PC-3 (cell line): ENCODE measurements at regions not wholly inside any gene's neighbourhood (a gene's known extent, or its start where the extent isn't known, plus 50 kb on each side); places are given as distances from the start of the nearest gene placed in this dataset.

ENCODE experiments used
- ATAC-seq: fragments of 200-7000 bp; cut with Tn5 transposase; 2 replicates; pipeline ENCODE4 v1.9.1; 2020; ENCODE audit warnings: mild to moderate bottlenecking, moderate library complexity
- BruUV-seq: library from RNA; stranded (reverse); fragments of 400-500 nt; replicated peaks from 2 replicates; lab custom pipeline; 2021; lab: Mats Ljungman, UMichigan
- CTCF ChIA-PET: fragments of 300-600 bp; sonication (Branson Sonifier 250); formaldehyde crosslinking; loops from one replicate; lab custom pipeline; 2022; ENCODE audit warnings: antibody characterized with exemption; lab: Charles Lee
- POLR2A ChIA-PET: fragments of 300-600 bp; sonication (Branson Sonifier 250); formaldehyde crosslinking; loops from one replicate; lab custom pipeline; 2022; ENCODE audit warnings: antibody characterized with exemption; ENCODE audit not compliant: unreplicated experiment; lab: Charles Lee
- DNase-seq: peaks from one replicate; pipeline ENCODE4 v3.0.0-alpha.2; 2015
- H2AFZ ChIP-seq: fragments of 300-600 bp; sonication (generic); 2 replicates; pipeline ENCODE4 v1.6.0; 2016; ENCODE audit warnings: antibody characterized with exemption, low read length
- H3F3A ChIP-seq: fragments of 300-600 bp; sonication (generic); one replicate; pipeline ENCODE4 v1.6.0; 2017; ENCODE audit warnings: antibody characterized with exemption, low read length, control low read depth, mild to moderate bottlenecking; ENCODE audit not compliant: unreplicated experiment
- H3K27ac ChIP-seq: fragments of 300-600 bp; sonication (generic); 2 replicates; pipeline ENCODE4 v1.5.1; 2016; ENCODE audit warnings: mild to moderate bottlenecking, low read length
- H3K27me3 ChIP-seq: fragments of 300-600 bp; sonication (generic); 2 replicates; pipeline ENCODE4 v1.6.1; 2016; ENCODE audit warnings: low read length, mixed read lengths
- H3K36me3 ChIP-seq: fragments of 300-600 bp; sonication (generic); 2 replicates; pipeline ENCODE4 v1.6.1; 2016; ENCODE audit warnings: low read depth, mixed run types, low read length, mixed read lengths
- H3K4me1 ChIP-seq: fragments of 300-600 bp; sonication (generic); 2 replicates; pipeline ENCODE4 v1.5.1; 2016; ENCODE audit warnings: low read length; ENCODE audit not compliant: insufficient read depth
- H3K4me2 ChIP-seq: fragments of 300-600 bp; sonication (generic); 2 replicates; pipeline ENCODE4 v1.6.0; 2016; ENCODE audit warnings: low read length
- H3K4me3 ChIP-seq: fragments of 300-600 bp; sonication (generic); 2 replicates; pipeline ENCODE4 v1.5.1; 2016; ENCODE audit warnings: mild to moderate bottlenecking, low read length, mixed read lengths
- H3K79me2 ChIP-seq: fragments of 300-600 bp; sonication (generic); 2 replicates; pipeline ENCODE4 v1.6.1; 2017; ENCODE audit warnings: low read length, mixed read lengths
- H3K9ac ChIP-seq: fragments of 300-600 bp; sonication (generic); 2 replicates; pipeline ENCODE4 v1.6.0; 2016; ENCODE audit warnings: mild to moderate bottlenecking, low read length
- H3K9me2 ChIP-seq: fragments of 300-600 bp; sonication (generic); replicated peaks from 2 replicates; pipeline ENCODE4 v1.6.1; 2016; ENCODE audit warnings: mixed run types, low read length, mixed read lengths
- H3K9me3 ChIP-seq: fragments of 300-600 bp; sonication (generic); 2 replicates; pipeline ENCODE4 v1.6.1; 2016; ENCODE audit warnings: low read length, mixed read lengths
- H4K20me1 ChIP-seq: fragments of 300-600 bp; sonication (generic); 2 replicates; pipeline ENCODE4 v1.6.1; 2016; ENCODE audit warnings: low read length, mixed read lengths
- EZH2 ChIP-seq: fragments of 300-600 bp; sonication (generic); IDR thresholded peaks from one replicate; pipeline ENCODE4 v1.6.1; 2017; ENCODE audit warnings: antibody characterized with exemption, mild to moderate bottlenecking, low read length; ENCODE audit not compliant: unreplicated experiment
- EZH2phosphoT487 ChIP-seq: fragments of 300-600 bp; sonication (generic); IDR thresholded peaks from 2 replicates; pipeline ENCODE4 v1.6.1; 2018; ENCODE audit warnings: mild to moderate bottlenecking, antibody characterized with exemption, low read length, borderline replicate concordance
- intact Hi-C: fragments of 100-400 bp; cut with micrococcal nuclease; formaldehyde crosslinking; loops from 2 replicates; pipeline ENCODE4 v1.9.0; 2023
- TF ChIP-seq, protein P1 (sequence below): fragments of 300-600 bp; sonication (generic); conservative IDR thresholded peaks from 2 replicates; pipeline ENCODE4 v1.5.1; 2017; ENCODE audit warnings: antibody characterized with exemption, low read depth, mild to moderate bottlenecking, low read length

DNA sequence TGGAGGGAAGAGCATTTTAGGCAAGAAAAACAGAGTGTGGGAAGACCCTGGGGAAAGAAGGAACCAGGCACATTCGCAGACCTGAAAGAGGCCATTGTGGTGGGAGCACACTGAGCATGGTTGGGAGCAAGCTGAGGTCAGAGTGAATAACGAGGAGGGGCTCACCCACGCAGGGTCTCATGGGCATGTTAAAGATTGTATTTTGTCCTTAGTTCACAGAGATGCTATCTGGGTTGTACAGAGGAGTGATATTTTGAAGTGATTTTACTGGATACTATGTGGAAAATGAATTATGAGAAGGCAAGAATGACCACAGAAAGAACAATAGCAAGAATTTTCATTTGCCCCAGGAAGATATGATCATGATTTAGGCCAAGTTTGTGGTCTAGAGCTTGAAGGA lies 578.3 kb upstream of the NR5A2 start:
- Histone ChIP-seq H2AFZ (no peak overlapping the region), H4K20me1 (no peaks in the 10 kb centered on the region), H3F3A (no peaks in the 10 kb centered on the region), H3K9ac (no peak overlapping the region), H3K36me3 (no peaks in the 10 kb centered on the region), H3K79me2 (no peaks in the 10 kb centered on the region), H3K27ac (no peak overlapping the region), H3K4me2 (no peak overlapping the region), H3K9me2 (no peaks in the 10 kb centered on the region), H3K9me3 (no peaks in the 10 kb centered on the region), H3K4me3 (no peak overlapping the region), H3K27me3 (no peaks in the 10 kb centered on the region), H3K4me1 (no peaks in the 10 kb centered on the region)
- CTCF ChIA-PET: no interaction called here
- POLR2A ChIA-PET: no interaction called here
- no TSS peak for BruUV-seq
- TF ChIP-seq, protein P1, sequence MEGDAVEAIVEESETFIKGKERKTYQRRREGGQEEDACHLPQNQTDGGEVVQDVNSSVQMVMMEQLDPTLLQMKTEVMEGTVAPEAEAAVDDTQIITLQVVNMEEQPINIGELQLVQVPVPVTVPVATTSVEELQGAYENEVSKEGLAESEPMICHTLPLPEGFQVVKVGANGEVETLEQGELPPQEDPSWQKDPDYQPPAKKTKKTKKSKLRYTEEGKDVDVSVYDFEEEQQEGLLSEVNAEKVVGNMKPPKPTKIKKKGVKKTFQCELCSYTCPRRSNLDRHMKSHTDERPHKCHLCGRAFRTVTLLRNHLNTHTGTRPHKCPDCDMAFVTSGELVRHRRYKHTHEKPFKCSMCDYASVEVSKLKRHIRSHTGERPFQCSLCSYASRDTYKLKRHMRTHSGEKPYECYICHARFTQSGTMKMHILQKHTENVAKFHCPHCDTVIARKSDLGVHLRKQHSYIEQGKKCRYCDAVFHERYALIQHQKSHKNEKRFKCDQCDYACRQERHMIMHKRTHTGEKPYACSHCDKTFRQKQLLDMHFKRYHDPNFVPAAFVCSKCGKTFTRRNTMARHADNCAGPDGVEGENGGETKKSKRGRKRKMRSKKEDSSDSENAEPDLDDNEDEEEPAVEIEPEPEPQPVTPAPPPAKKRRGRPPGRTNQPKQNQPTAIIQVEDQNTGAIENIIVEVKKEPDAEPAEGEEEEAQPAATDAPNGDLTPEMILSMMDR: no peak
- TF ChIP-seq EZH2 (no peak), EZH2phosphoT487 (no peak)
- DNase-seq (no peak), ATAC-seq (no peak)
- intact Hi-C loops: no loop called here

DNA sequence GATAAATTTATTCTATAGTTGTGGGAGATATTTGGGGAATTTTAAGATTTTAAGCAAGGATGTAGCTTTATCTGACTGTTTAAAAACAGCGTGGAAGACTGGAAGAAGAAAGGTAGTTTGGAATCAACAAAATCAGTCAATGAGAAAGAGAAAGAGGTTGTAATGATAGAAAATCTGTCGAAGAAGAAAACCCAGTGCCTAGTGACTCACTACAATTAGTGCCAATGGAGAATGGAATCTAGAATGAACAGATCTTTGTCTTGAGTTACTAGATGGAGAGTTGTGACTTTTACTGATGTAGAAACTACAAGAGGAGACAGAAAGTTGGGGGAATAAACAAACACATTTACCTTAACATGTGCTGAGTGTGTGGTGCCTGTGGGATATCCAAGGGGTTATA lies 577.8 kb upstream of the NR5A2 start:
- Histone ChIP-seq H2AFZ (no peak overlapping the region), H3F3A (no peaks in the 10 kb centered on the region), H4K20me1 (no peaks in the 10 kb centered on the region), H3K4me3 (no peak overlapping the region), H3K9me3 (no peaks in the 10 kb centered on the region), H3K27ac (no peak overlapping the region), H3K79me2 (no peaks in the 10 kb centered on the region), H3K9ac (no peak overlapping the region), H3K4me1 (no peaks in the 10 kb centered on the region), H3K4me2 (no peak overlapping the region), H3K9me2 (no peaks in the 10 kb centered on the region), H3K27me3 (no peaks in the 10 kb centered on the region), H3K36me3 (no peaks in the 10 kb centered on the region)
- ATAC-seq (no peak), DNase-seq (no peak)
- BruUV-seq: no TSS peak
- ChIA-PET CTCF (no interaction called here), POLR2A (no interaction called here)
- intact Hi-C loops: no loop called here
- TF ChIP-seq EZH2 (no peak), EZH2phosphoT487 (no peak)
- TF ChIP-seq, protein P1: no peak

DNA sequence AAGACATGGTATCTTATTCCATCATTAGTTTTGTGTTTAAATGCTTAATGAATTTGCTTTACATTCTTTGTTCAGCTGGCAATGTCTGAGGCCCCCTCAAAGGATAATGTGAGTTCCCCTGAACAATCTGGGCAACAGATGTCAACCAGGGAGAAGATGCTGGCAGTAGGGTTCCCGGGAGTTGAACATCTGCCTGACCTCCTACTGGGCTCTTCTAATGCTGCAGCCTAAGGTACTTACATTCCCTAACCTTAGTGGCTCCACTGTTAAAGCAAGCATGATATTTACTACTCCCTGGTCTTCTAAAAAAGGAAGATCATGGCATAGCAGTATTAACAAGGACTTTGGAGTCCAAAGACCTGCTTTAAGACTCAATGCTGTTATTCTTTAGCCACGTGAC lies 574.9 kb upstream of the NR5A2 start:
- ATAC-seq (no peak), DNase-seq (no peak)
- no peak overlapping the region for H3K9ac ChIP-seq
- no peak overlapping the region for H3K27ac ChIP-seq
- H4K20me1 ChIP-seq: no peaks in the 10 kb centered on the region
- H2AFZ ChIP-seq: no peak overlapping the region
- ChIA-PET CTCF (no interaction called here), POLR2A (no interaction called here)
- H3F3A ChIP-seq: no peaks in the 10 kb centered on the region
- intact Hi-C loops: no loop called here
- BruUV-seq: no TSS peak
- no peak overlapping the region for H3K4me2 ChIP-seq
- H3K79me2 ChIP-seq: no peaks in the 10 kb centered on the region
- H3K9me3 ChIP-seq: no peaks in the 10 kb centered on the region
- H3K9me2 ChIP-seq: no peaks in the 10 kb centered on the region
- no peak overlapping the region for H3K4me3 ChIP-seq
- H3K4me1 ChIP-seq: no peaks in the 10 kb centered on the region
- TF ChIP-seq, protein P1: no peak
- TF ChIP-seq EZH2phosphoT487 (no peak), EZH2 (no peak)
- H3K36me3 ChIP-seq: no peaks in the 10 kb centered on the region
- H3K27me3 ChIP-seq: no peaks in the 10 kb centered on the region
